ENCODE measurements at regions not wholly inside any gene's neighbourhood (a gene's known extent, or its start where the extent isn't known, plus 50 kb on each side); places are given as distances from the start of the nearest gene placed in this dataset.

GRCh38 chr1:65512967-65513780 lies 92.7 kb downstream of the LEPR start:
- CTCF ChIA-PET = no interaction called here
- TF ChIP-seq CTCF (IDR thresholded peaks at IDR 0.05) = no peak
- Mint-ChIP-seq H3K4me1 (ENCODE audit: low read depth) (no peaks in the 10 kb centered on the region), H3K36me3 (ENCODE audit: low read depth) (no peaks in the 10 kb centered on the region), H3K27me3 (no peaks in the 10 kb centered on the region), H3K27ac (no peak overlapping the region), H3K9me3 (no peaks in the 10 kb centered on the region), H3K4me3 (no peak overlapping the region)
- no peak for DNase-seq
- POLR2A ChIA-PET = no interaction called here
- intact Hi-C loops (cut with micrococcal nuclease) = no loop called here
- ATAC-seq = no peak

GRCh38 chr1:65514041-65514440 lies 93.6 kb downstream of the LEPR start:
- TF ChIP-seq CTCF (IDR thresholded peaks at IDR 0.05) = no peak
- H3K27me3 Mint-ChIP-seq = no peaks in the 10 kb centered on the region
- no peaks in the 10 kb centered on the region for H3K4me1 Mint-ChIP-seq (ENCODE audit: low read depth)
- H3K27ac Mint-ChIP-seq = no peak overlapping the region
- no peaks in the 10 kb centered on the region for H3K36me3 Mint-ChIP-seq (ENCODE audit: low read depth)
- H3K9me3 Mint-ChIP-seq = no peaks in the 10 kb centered on the region
- no peak overlapping the region for H3K4me3 Mint-ChIP-seq
- CTCF ChIA-PET = no interaction called here
- intact Hi-C loops (cut with micrococcal nuclease) = no loop called here
- no peak for DNase-seq
- POLR2A ChIA-PET = no interaction called here
- no peak for ATAC-seq

GRCh38 chr1:65524931-65525265 lies 104.4 kb downstream of the LEPR start:
- ATAC-seq (no peak), DNase-seq (no peak)
- ChIA-PET POLR2A (no interaction called here), CTCF (no interaction called here)
- TF ChIP-seq CTCF (IDR thresholded peaks at IDR 0.05) = no peak
- Mint-ChIP-seq H3K27me3 (peaks cover 35% of the 10 kb centered on the region), H3K36me3 (ENCODE audit: low read depth) (no peaks in the 10 kb centered on the region), H3K4me3 (peak overlapping the region; percentile 47), H3K4me1 (ENCODE audit: low read depth) (peaks cover 7% of the 10 kb centered on the region), H3K9me3 (no peaks in the 10 kb centered on the region), H3K27ac (no peak overlapping the region)
- intact Hi-C loops (cut with micrococcal nuclease) = no loop called here

- Mint-ChIP-seq H3K4me3 (peak overlapping the region; percentile 47), H3K9me3 (no peaks in the 10 kb centered on the region), H3K27ac (no peak overlapping the region), H3K27me3 (peaks cover 35% of the 10 kb centered on the region), H3K36me3 (ENCODE audit: low read depth) (no peaks in the 10 kb centered on the region), H3K4me1 (ENCODE audit: low read depth) (peaks cover 7% of the 10 kb centered on the region)
- no peak for ATAC-seq
- POLR2A ChIA-PET = no interaction called here
- CTCF ChIA-PET = no interaction called here
- DNase-seq = peak; percentile 4
- intact Hi-C loops (cut with micrococcal nuclease) = no loop called here
- TF ChIP-seq CTCF (IDR thresholded peaks at IDR 0.05) = no peak
Observed at GRCh38 chr1:65525266-65526048, 105.0 kb downstream of the LEPR start.

- peaks cover 37% of the 10 kb centered on the region for H3K27me3 Mint-ChIP-seq
- no peak for TF ChIP-seq CTCF (IDR thresholded peaks at IDR 0.05)
- DNase-seq (no peak), ATAC-seq (no peak)
- ChIA-PET CTCF (no interaction called here), POLR2A (no interaction called here)
- H3K4me1 Mint-ChIP-seq (ENCODE audit: low read depth) = peaks cover 7% of the 10 kb centered on the region
- H3K27ac Mint-ChIP-seq = no peak overlapping the region
- peak overlapping the region; percentile 28 for H3K4me3 Mint-ChIP-seq
- intact Hi-C loops (cut with micrococcal nuclease) = no loop called here
- H3K9me3 Mint-ChIP-seq = no peaks in the 10 kb centered on the region
- no peaks in the 10 kb centered on the region for H3K36me3 Mint-ChIP-seq (ENCODE audit: low read depth)
Observed at GRCh38 chr1:65526049-65526556, 105.6 kb downstream of the LEPR start.
